ENCODE measurements at regions not wholly inside any gene's neighbourhood (a gene's known extent, or its start where the extent isn't known, plus 50 kb on each side); places are given as distances from the start of the nearest gene placed in this dataset.

- TF ChIP-seq REST (IDR thresholded peaks at IDR 0.05): no peak
- TF ChIP-seq NR2F2 (IDR thresholded peaks at IDR 0.05): no peak
- no peak for TF ChIP-seq GABPA (IDR thresholded peaks at IDR 0.05 in 1 of 2, conservative IDR thresholded peaks at IDR 0.05 in 1 of 2)
Measured at GRCh38 chr1:5424802-5425703, 567.2 kb downstream of the NPHP4 start (continued).

GRCh38 chr1:5423109-5423508, 569.1 kb downstream of the NPHP4 start:
- TF ChIP-seq REST (IDR thresholded peaks at IDR 0.05) (no peak), JUND (IDR thresholded peaks at IDR 0.05) (no peak), SP1 (IDR thresholded peaks at IDR 0.05) (no peak), GABPA (IDR thresholded peaks at IDR 0.05 in 1 of 2, conservative IDR thresholded peaks at IDR 0.05 in 1 of 2) (no peak), NR2F2 (IDR thresholded peaks at IDR 0.05) (no peak), EGR1 (IDR thresholded peaks at IDR 0.05; ENCODE audit: low read depth in 2 of 2) (no peak), ZBTB33 (IDR thresholded peaks at IDR 0.05) (no peak), RAD21 (IDR thresholded peaks at IDR 0.05) (no peak), HNF4A (conservative IDR thresholded peaks at IDR 0.05) (no peak), HNF4G (IDR thresholded peaks at IDR 0.05) (no peak), FOXA2 (IDR thresholded peaks at IDR 0.05) (no peak)
- DNase-seq (ENCODE audit: low spot score): no peak

More at GRCh38 chr1:5423109-5423508, 569.1 kb downstream of the NPHP4 start:
- Histone ChIP-seq H3K36me3 (ENCODE audit: control insufficient read depth in 4 of 4, insufficient read depth in 3 of 4, low read depth in 1 of 4, low read length in 3 of 4) (no peaks in the 10 kb centered on the region), H3K9ac (ENCODE audit: low read depth in 1 of 2, low read length in 2 of 2) (no peak overlapping the region), H3K4me3 (ENCODE audit: low read depth in 1 of 3, low read length in 3 of 3) (no peak overlapping the region), H3K9me3 (ENCODE audit: control insufficient read depth in 4 of 4, low read length in 3 of 4) (no peaks in the 10 kb centered on the region), H3K27ac (ENCODE audit: low read depth in 1 of 2, low read length in 2 of 2) (no peak overlapping the region), H3K27me3 (ENCODE audit: control insufficient read depth in 4 of 4, insufficient read depth in 4 of 4, low read length in 3 of 4) (peaks cover 0 to 12% (median 0%) of the 10 kb centered on the region in 4 donors), H3K4me1 (ENCODE audit: control insufficient read depth in 4 of 4, insufficient read depth in 4 of 4, low read length in 3 of 4) (no peaks in the 10 kb centered on the region)
- 40% methylated on average over 10 of the region's 10 CpGs for WGBS
